ENCODE measurements at regions not wholly inside any gene's neighbourhood (a gene's known extent, or its start where the extent isn't known, plus 50 kb on each side); places are given as distances from the start of the nearest gene placed in this dataset.

DNA sequence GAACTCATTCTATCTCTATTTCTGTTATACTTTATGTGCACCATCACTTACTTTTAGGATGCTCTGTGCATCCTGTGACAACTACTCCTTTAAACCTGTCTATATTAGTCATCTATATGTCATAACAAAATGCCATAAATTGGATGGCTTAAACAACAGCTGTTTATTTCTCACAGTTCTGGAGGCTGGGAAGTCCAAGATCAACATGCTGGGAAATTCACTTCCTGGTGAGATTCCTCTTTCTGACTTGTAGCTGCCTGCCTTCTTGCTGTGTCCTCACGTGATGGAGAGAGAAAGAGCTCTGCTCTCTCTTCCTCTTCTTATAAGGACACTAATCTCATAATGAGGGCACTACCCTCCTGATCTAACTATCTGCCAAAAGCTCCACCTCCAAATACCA, 62.3 kb upstream of the RCOR3 start:
- FAIRE-seq: peak; percentile 81
- H4K20me1 ChIP-seq (ENCODE audit: control insufficient read depth, extremely low read depth, insufficient read depth, low read length): no peaks in the 10 kb centered on the region
- H3K4me3 ChIP-seq (ENCODE audit: control insufficient read depth in 2 of 3, extremely low read depth in 1 of 3, insufficient read depth in 2 of 3, low read depth in 1 of 3, low read length in 3 of 3): no peak overlapping the region
- no peaks in the 10 kb centered on the region for H3K36me3 ChIP-seq (ENCODE audit: control insufficient read depth in 2 of 2, extremely low read depth in 1 of 2, insufficient read depth in 2 of 2, low read length in 2 of 2)
- dilution Hi-C loops (cut with MboI; ENCODE audit: extremely low pct_ligation_motif_present, low sequenced_read_pairs): no loop called here
- H3K4me1 ChIP-seq (ENCODE audit: control insufficient read depth, extremely low read depth, insufficient read depth, low read length): peaks cover 11% of the 10 kb centered on the region
- no peaks in the 10 kb centered on the region for H3K9me3 ChIP-seq (ENCODE audit: control insufficient read depth, low read depth, low read length)
- TF ChIP-seq EZH2 (IDR thresholded peaks at IDR 0.05; ENCODE audit: low read length): no peak
- TF ChIP-seq CTCF (optimal IDR thresholded peaks at IDR 0.05 in 1 of 3, IDR thresholded peaks at IDR 0.05 in 1 of 3, conservative IDR thresholded peaks at IDR 0.05 in 1 of 3; ENCODE audit: extremely low read depth in 1 of 3, insufficient read depth in 2 of 3, low read length in 3 of 3): no peak
- H3K9me1 ChIP-seq (ENCODE audit: control insufficient read depth, extremely low read depth, insufficient read depth, low read length): no peaks in the 10 kb centered on the region
- no peaks in the 10 kb centered on the region for H3K27me3 ChIP-seq (ENCODE audit: control insufficient read depth, extremely low read depth, insufficient read depth, low read length)
- DNase-seq (ENCODE audit: low read depth, low spot score): peak; percentile 33
- H3K27ac ChIP-seq (ENCODE audit: control insufficient read depth, insufficient read depth, low read length): peak overlapping the region; percentile 11
- H2AFZ ChIP-seq (ENCODE audit: control insufficient read depth, low read length): no peak overlapping the region
- no peak overlapping the region for H3K4me2 ChIP-seq (ENCODE audit: control insufficient read depth, extremely low read depth, insufficient read depth, low read depth, low read length)
- no peak overlapping the region for H3K9ac ChIP-seq (ENCODE audit: control insufficient read depth, extremely low read depth, insufficient read depth, low read length)
- H3K79me2 ChIP-seq (ENCODE audit: control insufficient read depth, insufficient read depth, low read length): no peaks in the 10 kb centered on the region

DNA sequence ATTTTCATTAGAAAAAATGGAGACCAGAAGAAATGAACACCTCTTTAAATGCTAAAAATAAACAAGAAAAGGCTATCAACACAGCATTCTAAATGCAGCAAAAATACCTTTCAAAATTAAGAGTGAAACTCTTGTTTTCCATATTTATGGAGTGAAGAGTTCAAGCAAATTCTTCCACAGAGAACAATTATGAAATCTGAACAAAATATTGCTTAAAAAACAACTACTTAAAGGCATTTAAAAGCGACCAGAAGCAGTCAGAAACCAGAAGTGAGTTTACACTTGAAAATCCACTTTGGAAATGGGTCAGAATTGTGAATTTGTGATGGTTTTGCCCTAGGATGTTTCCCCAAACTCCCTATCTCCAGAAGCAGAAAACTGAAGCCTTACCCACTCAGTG, 60.9 kb upstream of the KCNH1 start:
- H3K4me3 ChIP-seq (ENCODE audit: control insufficient read depth in 2 of 3, extremely low read depth in 1 of 3, insufficient read depth in 2 of 3, low read depth in 1 of 3, low read length in 3 of 3): no peak overlapping the region
- H3K9me1 ChIP-seq (ENCODE audit: control insufficient read depth, extremely low read depth, insufficient read depth, low read length): no peaks in the 10 kb centered on the region
- H3K36me3 ChIP-seq (ENCODE audit: control insufficient read depth in 2 of 2, extremely low read depth in 1 of 2, insufficient read depth in 2 of 2, low read length in 2 of 2): no peaks in the 10 kb centered on the region
- H4K20me1 ChIP-seq (ENCODE audit: control insufficient read depth, extremely low read depth, insufficient read depth, low read length): no peaks in the 10 kb centered on the region
- FAIRE-seq (no peak), DNase-seq (ENCODE audit: low read depth, low spot score) (no peak)
- TF ChIP-seq CTCF (optimal IDR thresholded peaks at IDR 0.05 in 1 of 3, IDR thresholded peaks at IDR 0.05 in 1 of 3, conservative IDR thresholded peaks at IDR 0.05 in 1 of 3; ENCODE audit: extremely low read depth in 1 of 3, insufficient read depth in 2 of 3, low read length in 3 of 3): no peak
- no peak for TF ChIP-seq EZH2 (IDR thresholded peaks at IDR 0.05; ENCODE audit: low read length)
- H3K27me3 ChIP-seq (ENCODE audit: control insufficient read depth, extremely low read depth, insufficient read depth, low read length): no peaks in the 10 kb centered on the region
- dilution Hi-C loops (cut with MboI; ENCODE audit: extremely low pct_ligation_motif_present, low sequenced_read_pairs): no loop called here
- no peaks in the 10 kb centered on the region for H3K79me2 ChIP-seq (ENCODE audit: control insufficient read depth, insufficient read depth, low read length)
- H3K9me3 ChIP-seq (ENCODE audit: control insufficient read depth, low read depth, low read length): no peaks in the 10 kb centered on the region
- H3K4me1 ChIP-seq (ENCODE audit: control insufficient read depth, extremely low read depth, insufficient read depth, low read length): peaks cover 11% of the 10 kb centered on the region
- H3K27ac ChIP-seq (ENCODE audit: control insufficient read depth, insufficient read depth, low read length): no peak overlapping the region
- H3K9ac ChIP-seq (ENCODE audit: control insufficient read depth, extremely low read depth, insufficient read depth, low read length): no peak overlapping the region
- H2AFZ ChIP-seq (ENCODE audit: control insufficient read depth, low read length): no peak overlapping the region
- H3K4me2 ChIP-seq (ENCODE audit: control insufficient read depth, extremely low read depth, insufficient read depth, low read depth, low read length): no peak overlapping the region
